NCI-H774 (cell line): ENCODE measurements at regions not wholly inside any gene's neighbourhood (a gene's known extent, or its start where the extent isn't known, plus 50 kb on each side); places are given as distances from the start of the nearest gene placed in this dataset.

Experiments used
- DNase-seq: peaks from one replicate; lab custom pipeline; 2025; lab: John Stamatoyannopoulos, UW

GRCh38 chr4:135672202-135672601 is 1470.6 kb upstream of the PABPC4L start:
- DNase-seq, result no peak

- DNase-seq, result no peak
These were observed 1469.0 kb upstream of the PABPC4L start for GRCh38 chr4:135670548-135670947.
